Trophoblast cell (in vitro differentiated cells and primary cell): ENCODE measurements at regions not wholly inside any gene's neighbourhood (a gene's known extent, or its start where the extent isn't known, plus 50 kb on each side); places are given as distances from the start of the nearest gene placed in this dataset.

Experiments used
- DNase-seq, 2 donors: peaks; one replicate each; pipeline ENCODE4 v3.0.0-alpha.2; 2016
- H2AFZ ChIP-seq: 2 replicates; pipeline ENCODE4 v1.6.1; 2013; ENCODE audit warnings: low read length, moderate library complexity, mild to moderate bottlenecking; ENCODE audit not compliant: insufficient read depth, poor library complexity
- H2AK5ac ChIP-seq: 2 replicates; pipeline ENCODE4 v1.6.1; 2013; ENCODE audit warnings: mild to moderate bottlenecking, low read length
- H2BK120ac ChIP-seq: 2 replicates; pipeline ENCODE4 v1.6.1; 2013; ENCODE audit warnings: low read length, mild to moderate bottlenecking, moderate library complexity; ENCODE audit not compliant: insufficient read depth, poor library complexity
- H2BK12ac ChIP-seq: 2 replicates; pipeline ENCODE4 v1.6.1; 2013; ENCODE audit warnings: mild to moderate bottlenecking, low read length, moderate library complexity
- H2BK5ac ChIP-seq: 2 replicates; pipeline ENCODE4 v1.6.1; 2013; ENCODE audit warnings: low read length, low read depth, moderate library complexity, mild to moderate bottlenecking; ENCODE audit not compliant: poor library complexity
- H3K14ac ChIP-seq: 2 replicates; pipeline ENCODE4 v1.6.1; 2013; ENCODE audit warnings: mild to moderate bottlenecking, low read length
- H3K18ac ChIP-seq: 2 replicates; pipeline ENCODE4 v1.6.1; 2013; ENCODE audit warnings: mild to moderate bottlenecking, low read length
- H3K23ac ChIP-seq: 2 replicates; pipeline ENCODE4 v1.6.1; 2013; ENCODE audit warnings: low read length
- H3K27ac ChIP-seq: 2 replicates; pipeline ENCODE4 v1.5.1; 2013; ENCODE audit warnings: low read depth, mild to moderate bottlenecking, inconsistent platforms, low read length, moderate library complexity
- H3K27me3 ChIP-seq: 2 replicates; pipeline ENCODE4 v1.6.1; 2013; ENCODE audit warnings: inconsistent platforms, mild to moderate bottlenecking, low read length, moderate library complexity; ENCODE audit not compliant: insufficient read depth
- H3K36me3 ChIP-seq, 2 experiments: 1 replicate in 1 of 2; 2 replicates in 1 of 2; pipeline ENCODE4 v1.6.1; 2013; ENCODE audit warnings: low read length in 2 of 2, mild to moderate bottlenecking in 2 of 2, moderate library complexity in 1 of 2; ENCODE audit not compliant: insufficient read depth in 2 of 2, control insufficient read depth in 1 of 2
- H3K4ac ChIP-seq: 2 replicates; pipeline ENCODE4 v1.6.1; 2013; ENCODE audit warnings: low read depth, mild to moderate bottlenecking, low read length, moderate library complexity
- H3K4me1 ChIP-seq, 2 experiments: 1 replicate in 1 of 2; 2 replicates in 1 of 2; pipeline ENCODE4 v1.6.1; 2013; ENCODE audit warnings: low read length in 2 of 2, mild to moderate bottlenecking in 2 of 2, moderate library complexity in 1 of 2; ENCODE audit not compliant: insufficient read depth in 2 of 2, control insufficient read depth in 1 of 2
- H3K4me2 ChIP-seq: 2 replicates; pipeline ENCODE4 v1.6.1; 2013; ENCODE audit warnings: inconsistent platforms, mild to moderate bottlenecking, low read length, moderate library complexity
- H3K4me3 ChIP-seq: 2 replicates; pipeline ENCODE4 v1.5.1; 2013; ENCODE audit warnings: mild to moderate bottlenecking, low read depth, low read length, inconsistent platforms
- H3K79me1 ChIP-seq: one replicate; pipeline ENCODE4 v1.6.1; 2013; ENCODE audit warnings: low read length
- H3K79me2 ChIP-seq: 2 replicates; pipeline ENCODE4 v1.6.1; 2013; ENCODE audit warnings: low read length, mild to moderate bottlenecking; ENCODE audit not compliant: control insufficient read depth, insufficient read depth, poor library complexity
- H3K9ac ChIP-seq: 2 replicates; pipeline ENCODE4 v1.6.1; 2013; ENCODE audit warnings: mild to moderate bottlenecking, low read length
- H3K9me3 ChIP-seq: 2 replicates; pipeline ENCODE4 v1.6.1; 2013; ENCODE audit warnings: low read depth, mild to moderate bottlenecking, control low read depth, inconsistent platforms, low read length; ENCODE audit not compliant: insufficient read depth
- H4K12ac ChIP-seq: 2 replicates; pipeline ENCODE4 v1.6.1; 2013; ENCODE audit warnings: low read depth, mild to moderate bottlenecking, low read length, moderate library complexity
- H4K8ac ChIP-seq: 2 replicates; pipeline ENCODE4 v1.6.1; 2013; ENCODE audit warnings: low read depth, mild to moderate bottlenecking, low read length, moderate library complexity
- H4K91ac ChIP-seq: one replicate; pipeline ENCODE4 v1.6.1; 2013; ENCODE audit warnings: low read depth, mild to moderate bottlenecking, low read length, moderate library complexity
- WGBS: extraction: QIAGEN DNeasy Blood & Tissue Kit; methylation state at CpG from one replicate; pipeline ENCODE4 v1.1.7; 2013; ENCODE audit warnings: missing lambda C conversion rate; ENCODE audit not compliant: insufficient read length, insufficient coverage; ENCODE audit errors: extremely low coverage; 5-methylcytosine and 5-hydroxymethylcytosine counted together

DNA sequence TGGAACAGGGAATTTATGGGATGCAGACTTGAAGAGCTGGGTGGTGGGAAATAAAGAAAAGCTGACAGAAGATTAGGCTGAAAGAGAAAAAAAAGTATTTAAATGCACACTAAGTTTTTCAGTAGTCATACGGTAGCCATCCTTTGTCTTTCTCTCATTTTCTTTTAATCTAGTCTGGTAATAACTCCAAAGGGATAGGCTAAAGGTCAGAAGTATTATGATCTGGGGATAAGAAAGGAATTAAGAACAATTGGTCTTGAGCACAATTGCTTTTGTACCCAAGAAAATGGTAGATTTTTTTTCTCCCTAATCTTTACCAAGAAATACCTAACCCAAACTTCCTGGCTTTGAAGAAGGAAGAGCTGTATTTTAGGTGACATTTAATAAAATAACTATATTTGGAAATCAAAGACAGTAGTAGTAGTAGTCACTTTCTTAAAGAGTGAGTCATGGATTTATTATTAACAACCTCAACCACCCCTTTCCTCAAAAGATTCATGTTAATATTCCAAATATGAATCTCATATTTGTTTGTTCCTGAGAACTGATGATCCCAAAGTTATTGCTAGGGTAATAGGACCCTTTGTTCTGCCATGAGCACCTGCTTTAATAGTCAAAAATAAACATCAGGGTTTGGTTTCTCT, 120.2 kb upstream of the ODAD2 start:
- H2BK5ac ChIP-seq = no peak overlapping the region
- DNase-seq = no peak
- H4K12ac ChIP-seq = no peak overlapping the region
- no peaks in the 10 kb centered on the region for H3K4me1 ChIP-seq
- no peak overlapping the region for H2BK120ac ChIP-seq
- no peak overlapping the region for H4K91ac ChIP-seq
- no peak overlapping the region for H2BK12ac ChIP-seq
- H3K4ac ChIP-seq = no peak overlapping the region
- H3K9ac ChIP-seq = no peak overlapping the region
- no peak overlapping the region for H3K4me3 ChIP-seq
- H3K27me3 ChIP-seq = no peaks in the 10 kb centered on the region
- H3K23ac ChIP-seq = no peak overlapping the region
- WGBS = no CpG with 5 or more reads among the region's 1 CpG
- no peak overlapping the region for H4K8ac ChIP-seq
- H3K9me3 ChIP-seq = no peaks in the 10 kb centered on the region
- no peak overlapping the region for H3K18ac ChIP-seq
- no peak overlapping the region for H2AFZ ChIP-seq
- no peaks in the 10 kb centered on the region for H3K79me2 ChIP-seq
- no peak overlapping the region for H3K4me2 ChIP-seq
- no peaks in the 10 kb centered on the region for H3K79me1 ChIP-seq
- peaks cover 2% of the 10 kb centered on the region in 2 experiments for H3K36me3 ChIP-seq
- no peak overlapping the region for H3K27ac ChIP-seq
- no peak overlapping the region for H2AK5ac ChIP-seq
- no peak overlapping the region for H3K14ac ChIP-seq

DNA sequence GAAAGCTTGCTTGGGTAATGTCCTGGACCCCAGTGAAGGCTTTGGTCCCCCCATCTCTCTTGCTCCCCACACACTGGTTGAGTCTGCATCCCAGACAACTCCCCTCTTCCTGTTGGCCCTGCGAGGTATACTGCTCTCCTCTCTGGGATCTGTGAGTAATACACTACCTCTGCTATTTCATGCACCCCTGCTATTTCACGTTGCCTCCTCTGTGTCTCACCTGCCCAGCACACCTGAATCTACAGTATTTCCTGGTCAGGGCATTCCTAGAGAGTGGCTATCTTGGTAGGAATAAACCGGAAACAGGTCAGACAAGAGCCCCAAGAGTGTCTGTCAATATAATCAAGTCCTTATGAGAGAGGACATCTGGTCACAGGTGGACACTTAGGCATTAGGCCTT, 114.3 kb upstream of the ODAD2 start:
- H3K36me3 ChIP-seq = no peaks in the 10 kb centered on the region
- H3K4me3 ChIP-seq = no peak overlapping the region
- H4K8ac ChIP-seq = no peak overlapping the region
- no peak overlapping the region for H2AK5ac ChIP-seq
- H3K18ac ChIP-seq = no peak overlapping the region
- H2BK5ac ChIP-seq = no peak overlapping the region
- no peak overlapping the region for H2BK12ac ChIP-seq
- no peaks in the 10 kb centered on the region for H3K27me3 ChIP-seq
- no peak overlapping the region for H3K14ac ChIP-seq
- no CpG with 5 or more reads among the region's 3 CpGs for WGBS
- no peaks in the 10 kb centered on the region for H3K9me3 ChIP-seq
- H2AFZ ChIP-seq = no peak overlapping the region
- no peak overlapping the region for H3K9ac ChIP-seq
- H3K4me2 ChIP-seq = no peak overlapping the region
- H2BK120ac ChIP-seq = no peak overlapping the region
- no peak overlapping the region for H4K91ac ChIP-seq
- no peaks in the 10 kb centered on the region for H3K4me1 ChIP-seq
- H4K12ac ChIP-seq = no peak overlapping the region
- H3K79me1 ChIP-seq = no peaks in the 10 kb centered on the region
- H3K27ac ChIP-seq = no peak overlapping the region
- H3K4ac ChIP-seq = no peak overlapping the region
- H3K23ac ChIP-seq = no peak overlapping the region
- DNase-seq = no peak
- H3K79me2 ChIP-seq = no peaks in the 10 kb centered on the region

DNA sequence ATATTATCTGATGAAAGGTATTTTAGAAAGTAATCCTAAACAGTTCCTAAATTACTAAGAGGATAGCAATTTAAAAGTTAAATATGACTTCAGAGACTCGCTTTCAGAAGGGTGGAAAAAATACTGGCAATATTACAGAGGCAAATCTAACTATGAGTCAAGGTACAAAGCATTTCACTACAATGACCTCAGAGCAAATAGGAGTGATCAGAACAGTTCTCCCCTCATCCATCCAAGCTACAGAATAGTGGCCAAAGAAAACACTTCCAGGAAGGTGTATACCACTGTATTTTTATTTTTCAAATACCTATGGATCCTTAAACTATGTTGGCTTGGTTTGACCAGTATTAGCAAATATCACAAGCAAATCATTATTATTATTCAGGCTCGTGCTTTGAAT, 112.8 kb upstream of the ODAD2 start:
- H2BK12ac ChIP-seq = no peak overlapping the region
- no peak overlapping the region for H4K8ac ChIP-seq
- H2BK120ac ChIP-seq = no peak overlapping the region
- no peak overlapping the region for H3K14ac ChIP-seq
- H2AK5ac ChIP-seq = no peak overlapping the region
- no peak overlapping the region for H3K4ac ChIP-seq
- WGBS = no CpG with 5 or more reads among the region's 2 CpGs
- H4K91ac ChIP-seq = no peak overlapping the region
- no peaks in the 10 kb centered on the region for H3K27me3 ChIP-seq
- H3K79me1 ChIP-seq = no peaks in the 10 kb centered on the region
- DNase-seq = no peak
- H3K23ac ChIP-seq = no peak overlapping the region
- H3K9me3 ChIP-seq = no peaks in the 10 kb centered on the region
- H2AFZ ChIP-seq = no peak overlapping the region
- no peak overlapping the region for H3K9ac ChIP-seq
- no peak overlapping the region for H2BK5ac ChIP-seq
- H3K4me2 ChIP-seq = no peak overlapping the region
- no peak overlapping the region for H3K18ac ChIP-seq
- no peaks in the 10 kb centered on the region for H3K79me2 ChIP-seq
- H3K36me3 ChIP-seq = no peaks in the 10 kb centered on the region
- no peak overlapping the region for H4K12ac ChIP-seq
- no peaks in the 10 kb centered on the region for H3K4me1 ChIP-seq
- H3K4me3 ChIP-seq = no peak overlapping the region
- no peak overlapping the region for H3K27ac ChIP-seq

DNA sequence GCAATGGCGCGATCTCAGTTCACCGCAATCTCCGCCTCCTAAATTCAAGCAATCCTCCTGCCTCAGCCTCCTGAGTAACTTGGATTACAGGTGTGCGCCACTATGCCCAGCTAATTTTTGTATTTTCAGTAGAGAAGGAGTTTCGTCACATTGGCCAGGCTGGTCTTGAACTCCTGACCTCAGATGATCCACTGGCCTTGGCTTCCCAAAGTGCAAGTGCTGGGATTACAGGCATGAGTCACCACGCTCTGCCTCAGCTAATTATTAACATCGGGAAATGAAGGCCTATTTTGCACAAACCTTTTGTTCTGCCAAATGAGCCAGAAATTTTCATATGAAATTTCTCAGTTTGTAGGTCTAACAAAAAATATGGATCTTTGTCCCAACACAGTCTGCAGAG, 106.7 kb upstream of the ODAD2 start:
- H3K79me2 ChIP-seq = no peaks in the 10 kb centered on the region
- no peak overlapping the region for H3K4ac ChIP-seq
- no peak overlapping the region for H3K18ac ChIP-seq
- H3K27ac ChIP-seq = no peak overlapping the region
- H3K23ac ChIP-seq = no peak overlapping the region
- no peak overlapping the region for H3K4me2 ChIP-seq
- WGBS = no CpG with 5 or more reads among the region's 8 CpGs
- H2AFZ ChIP-seq = no peak overlapping the region
- H4K91ac ChIP-seq = no peak overlapping the region
- H3K14ac ChIP-seq = no peak overlapping the region
- DNase-seq = no peak
- no peak overlapping the region for H2BK120ac ChIP-seq
- H3K4me3 ChIP-seq = no peak overlapping the region
- peaks cover 4% of the 10 kb centered on the region for H3K9me3 ChIP-seq
- H3K4me1 ChIP-seq = no peaks in the 10 kb centered on the region
- H3K36me3 ChIP-seq = no peaks in the 10 kb centered on the region
- H3K27me3 ChIP-seq = no peaks in the 10 kb centered on the region
- H2BK12ac ChIP-seq = no peak overlapping the region
- no peak overlapping the region for H4K12ac ChIP-seq
- no peaks in the 10 kb centered on the region for H3K79me1 ChIP-seq
- no peak overlapping the region for H2BK5ac ChIP-seq
- no peak overlapping the region for H3K9ac ChIP-seq
- H4K8ac ChIP-seq = no peak overlapping the region
- H2AK5ac ChIP-seq = no peak overlapping the region
